22Rv1 (cell line): ENCODE measurements at regions not wholly inside any gene's neighbourhood (a gene's known extent, or its start where the extent isn't known, plus 50 kb on each side); places are given as distances from the start of the nearest gene placed in this dataset.

ENCODE experiments used
- CTCF ChIP-seq: fragments of 450-650 bp; IDR thresholded peaks from 2 replicates; pipeline ENCODE4 v1.5.1; 2017; ENCODE audit warnings: mild to moderate bottlenecking
- ZFX ChIP-seq: fragments of 450-650 bp; IDR thresholded peaks from 2 replicates; pipeline ENCODE4 v1.6.1; 2017; ENCODE audit warnings: antibody characterized with exemption, borderline replicate concordance

GRCh38 chr18:70415823-70416488 lies 127.1 kb downstream of the SOCS6 start:
- TF ChIP-seq CTCF (no peak), ZFX (no peak)
